ENCODE measurements at regions not wholly inside any gene's neighbourhood (a gene's known extent, or its start where the extent isn't known, plus 50 kb on each side); places are given as distances from the start of the nearest gene placed in this dataset.

- ChIA-PET POLR2A (ENCODE audit: partially characterized antibody) (no interaction called here), CTCF (ENCODE audit: partially characterized antibody) (no interaction called here)
- intact Hi-C loops (cut with micrococcal nuclease), result no loop called here
- H3K9me3 ChIP-seq (ENCODE audit: control insufficient read depth in 1 of 2, low read length in 2 of 2), result no peaks in the 10 kb centered on the region
- no peaks in the 10 kb centered on the region for H3K36me3 Mint-ChIP-seq
- H3K27ac Mint-ChIP-seq, result no peak overlapping the region
- peaks cover 0 to 4% (median 0%) of the 10 kb centered on the region in 8 donors for H3K9me3 Mint-ChIP-seq
- no peaks in the 10 kb centered on the region for H3K36me3 ChIP-seq (ENCODE audit: insufficient read depth, low read length)
- no peak overlapping the region for H3K4me3 Mint-ChIP-seq
- H3K4me1 ChIP-seq (ENCODE audit: insufficient read depth, low read length), result no peaks in the 10 kb centered on the region
- H3K27me3 ChIP-seq (ENCODE audit: insufficient read depth, low read length), result no peaks in the 10 kb centered on the region
- no peak overlapping the region for H3K27ac ChIP-seq (ENCODE audit: low read depth, low read length)
- H3K27me3 Mint-ChIP-seq, result peaks cover 8 to 17% of the 10 kb centered on the region in 2 donors
- no peak for DNase-seq
- H3K4me1 Mint-ChIP-seq, result no peaks in the 10 kb centered on the region
- H3K4me3 ChIP-seq (ENCODE audit: low read length in 2 of 2), result no peak overlapping the region
Observed at GRCh38 chr9:88786291-88787079, 204.8 kb upstream of the S1PR3 start.

DNA sequence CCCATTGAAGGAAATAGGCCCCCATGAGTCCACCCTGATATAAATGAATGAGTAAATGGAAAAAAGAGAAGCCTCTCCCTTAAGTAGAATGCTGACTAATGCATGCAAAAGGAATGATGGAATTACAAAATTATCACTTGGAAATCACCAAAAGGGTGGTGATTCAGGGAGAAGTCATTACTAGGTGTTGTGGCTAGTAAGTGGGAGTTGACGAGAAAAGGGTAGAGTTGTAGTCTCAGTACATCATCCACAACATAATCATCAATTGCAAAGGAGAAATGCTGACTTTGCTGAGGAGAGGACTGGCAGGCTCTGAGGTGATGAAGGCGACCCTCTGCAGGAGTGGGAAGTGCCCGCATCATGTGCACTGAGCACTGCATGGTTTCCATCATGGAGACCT is 201.5 kb upstream of the S1PR3 start:
- ChIA-PET CTCF (ENCODE audit: partially characterized antibody) (no interaction called here), POLR2A (ENCODE audit: partially characterized antibody) (no interaction called here)
- H3K4me1 Mint-ChIP-seq, result no peaks in the 10 kb centered on the region
- no peak overlapping the region for H3K4me3 Mint-ChIP-seq
- intact Hi-C loops (cut with micrococcal nuclease), result no loop called here
- H3K9me3 ChIP-seq (ENCODE audit: control insufficient read depth in 1 of 2, low read length in 2 of 2), result no peaks in the 10 kb centered on the region
- no peaks in the 10 kb centered on the region for H3K36me3 Mint-ChIP-seq
- no peaks in the 10 kb centered on the region for H3K4me1 ChIP-seq (ENCODE audit: insufficient read depth, low read length)
- peaks cover 6 to 11% of the 10 kb centered on the region in 2 donors for H3K27me3 Mint-ChIP-seq
- H3K4me3 ChIP-seq (ENCODE audit: low read length in 2 of 2), result no peak overlapping the region
- no peaks in the 10 kb centered on the region for H3K36me3 ChIP-seq (ENCODE audit: insufficient read depth, low read length)
- H3K9me3 Mint-ChIP-seq, result peaks cover 0 to 4% (median 0%) of the 10 kb centered on the region in 8 donors
- DNase-seq, result no peak
- no peak overlapping the region for H3K27ac Mint-ChIP-seq
- H3K27ac ChIP-seq (ENCODE audit: low read depth, low read length), result no peak overlapping the region
- H3K27me3 ChIP-seq (ENCODE audit: insufficient read depth, low read length), result no peaks in the 10 kb centered on the region

- Mint-ChIP-seq H3K4me1 (peaks cover 0 to 2% (median 0%) of the 10 kb centered on the region in 4 donors), H3K36me3 (no peaks in the 10 kb centered on the region), H3K27ac (no peak overlapping the region), H3K27me3 (peaks cover 2 to 10% of the 10 kb centered on the region in 2 donors), H3K9me3 (peaks cover 0 to 4% (median 1%) of the 10 kb centered on the region in 8 donors), H3K4me3 (no peak overlapping the region)
- H3K9me3 ChIP-seq (ENCODE audit: control insufficient read depth in 1 of 2, low read length in 2 of 2), result no peaks in the 10 kb centered on the region
- H3K36me3 ChIP-seq (ENCODE audit: insufficient read depth, low read length), result no peaks in the 10 kb centered on the region
- ChIA-PET POLR2A (ENCODE audit: partially characterized antibody) (no interaction called here), CTCF (ENCODE audit: partially characterized antibody) (no interaction called here)
- H3K4me1 ChIP-seq (ENCODE audit: insufficient read depth, low read length), result no peaks in the 10 kb centered on the region
- H3K27ac ChIP-seq (ENCODE audit: low read depth, low read length), result no peak overlapping the region
- no peak overlapping the region for H3K4me3 ChIP-seq (ENCODE audit: low read length in 2 of 2)
- no peak for DNase-seq
- intact Hi-C loops (cut with micrococcal nuclease), result no loop called here
- H3K27me3 ChIP-seq (ENCODE audit: insufficient read depth, low read length), result no peaks in the 10 kb centered on the region
Observed at GRCh38 chr9:88791105-88791805, 200.0 kb upstream of the S1PR3 start.

DNA sequence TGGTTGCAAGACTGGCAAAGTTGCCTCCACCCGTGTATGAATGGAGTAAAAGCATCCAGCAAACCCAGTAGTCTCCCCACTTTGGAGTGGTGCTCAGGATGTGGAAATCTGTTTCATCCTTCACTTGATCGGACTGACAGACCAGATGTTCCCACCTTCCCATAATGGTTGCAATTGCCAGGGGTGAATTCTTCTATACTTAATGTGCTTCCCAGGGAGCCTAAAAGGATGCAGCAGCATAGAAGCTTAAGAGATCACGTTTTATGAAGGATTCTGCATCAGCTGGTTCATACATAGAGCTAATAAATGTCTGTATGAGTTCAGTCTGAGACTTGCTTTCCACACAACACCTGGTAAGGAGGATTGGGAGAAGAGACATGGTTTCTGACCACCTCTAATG is 198.8 kb upstream of the S1PR3 start:
- Histone ChIP-seq H3K9me3 (ENCODE audit: control insufficient read depth in 1 of 2, low read length in 2 of 2) (no peaks in the 10 kb centered on the region), H3K27ac (ENCODE audit: low read depth, low read length) (no peak overlapping the region), H3K4me3 (ENCODE audit: low read length in 2 of 2) (no peak overlapping the region), H3K4me1 (ENCODE audit: insufficient read depth, low read length) (no peaks in the 10 kb centered on the region), H3K27me3 (ENCODE audit: insufficient read depth, low read length) (no peaks in the 10 kb centered on the region), H3K36me3 (ENCODE audit: insufficient read depth, low read length) (no peaks in the 10 kb centered on the region)
- H3K27me3 Mint-ChIP-seq, result peaks cover 2 to 11% of the 10 kb centered on the region in 2 donors
- H3K36me3 Mint-ChIP-seq, result no peaks in the 10 kb centered on the region
- H3K9me3 Mint-ChIP-seq, result peaks cover 0 to 5% (median 2%) of the 10 kb centered on the region in 8 donors
- H3K27ac Mint-ChIP-seq, result no peak overlapping the region
- peaks cover 0 to 2% (median 0%) of the 10 kb centered on the region in 4 donors for H3K4me1 Mint-ChIP-seq
- ChIA-PET POLR2A (ENCODE audit: partially characterized antibody) (no interaction called here), CTCF (ENCODE audit: partially characterized antibody) (no interaction called here)
- intact Hi-C loops (cut with micrococcal nuclease), result no loop called here
- no peak for DNase-seq
- H3K4me3 Mint-ChIP-seq, result no peak overlapping the region

- H3K4me3 Mint-ChIP-seq, result no peak overlapping the region
- no peaks in the 10 kb centered on the region for H3K4me1 ChIP-seq (ENCODE audit: insufficient read depth, low read length)
- H3K4me1 Mint-ChIP-seq, result peaks cover 0 to 2% (median 0%) of the 10 kb centered on the region in 4 donors
- no peaks in the 10 kb centered on the region for H3K36me3 ChIP-seq (ENCODE audit: insufficient read depth, low read length)
- peaks cover 0 to 5% (median 1%) of the 10 kb centered on the region in 8 donors for H3K9me3 Mint-ChIP-seq
- H3K27me3 ChIP-seq (ENCODE audit: insufficient read depth, low read length), result no peaks in the 10 kb centered on the region
- H3K9me3 ChIP-seq (ENCODE audit: control insufficient read depth in 1 of 2, low read length in 2 of 2), result no peaks in the 10 kb centered on the region
- no peaks in the 10 kb centered on the region for H3K36me3 Mint-ChIP-seq
- CTCF ChIA-PET (ENCODE audit: partially characterized antibody), result no interaction called here
- H3K27ac ChIP-seq (ENCODE audit: low read depth, low read length), result no peak overlapping the region
- POLR2A ChIA-PET (ENCODE audit: partially characterized antibody), result no interaction called here
- no peak for DNase-seq
- peaks cover 0 to 4% of the 10 kb centered on the region in 2 donors for H3K27me3 Mint-ChIP-seq
- intact Hi-C loops (cut with micrococcal nuclease), result no loop called here
- H3K4me3 ChIP-seq (ENCODE audit: low read length in 2 of 2), result no peak overlapping the region
- H3K27ac Mint-ChIP-seq, result no peak overlapping the region
Observed at GRCh38 chr9:88794100-88794499, 197.2 kb upstream of the S1PR3 start.

GRCh38 chr9:88796947-88797346 is 194.3 kb upstream of the S1PR3 start:
- H3K27me3 ChIP-seq (ENCODE audit: insufficient read depth, low read length), result no peaks in the 10 kb centered on the region
- ChIA-PET CTCF (ENCODE audit: partially characterized antibody) (no interaction called here), POLR2A (ENCODE audit: partially characterized antibody) (no interaction called here)
- intact Hi-C loops (cut with micrococcal nuclease), result no loop called here
- H3K9me3 ChIP-seq (ENCODE audit: control insufficient read depth in 1 of 2, low read length in 2 of 2), result no peaks in the 10 kb centered on the region
- H3K27ac Mint-ChIP-seq, result no peak overlapping the region
- DNase-seq, result no peak
- no peak overlapping the region for H3K27ac ChIP-seq (ENCODE audit: low read depth, low read length)
- peaks cover 0 to 2% (median 0%) of the 10 kb centered on the region in 4 donors for H3K4me1 Mint-ChIP-seq
- peaks cover 0 to 9% of the 10 kb centered on the region in 2 donors for H3K27me3 Mint-ChIP-seq
- no peak overlapping the region for H3K4me3 Mint-ChIP-seq
- H3K36me3 Mint-ChIP-seq, result no peaks in the 10 kb centered on the region
- peaks cover 0 to 5% (median 1%) of the 10 kb centered on the region in 8 donors for H3K9me3 Mint-ChIP-seq
- no peak overlapping the region for H3K4me3 ChIP-seq (ENCODE audit: low read length in 2 of 2)
- H3K4me1 ChIP-seq (ENCODE audit: insufficient read depth, low read length), result no peaks in the 10 kb centered on the region
- no peaks in the 10 kb centered on the region for H3K36me3 ChIP-seq (ENCODE audit: insufficient read depth, low read length)

DNA sequence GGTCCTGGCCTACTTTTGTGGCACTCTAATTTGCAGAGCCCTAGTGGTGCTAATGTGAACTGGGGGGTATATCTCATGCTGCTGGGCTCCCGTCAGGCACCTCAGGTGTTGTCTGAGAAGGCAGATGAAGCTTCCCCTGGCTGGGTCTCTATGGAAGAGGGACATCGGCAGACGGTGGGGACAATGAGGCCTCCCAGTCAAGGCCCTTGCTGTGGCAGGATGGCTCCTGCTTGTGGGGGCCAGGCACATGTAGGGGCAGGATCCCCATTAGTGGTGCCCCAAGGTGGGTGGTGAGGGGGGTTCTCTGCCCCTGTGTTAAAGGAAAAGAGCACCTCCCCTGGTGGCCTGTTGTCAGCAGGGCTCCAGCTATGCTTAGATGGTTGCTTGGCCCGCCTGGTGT is 192.8 kb upstream of the S1PR3 start:
- POLR2A ChIA-PET (ENCODE audit: partially characterized antibody), result no interaction called here
- Mint-ChIP-seq H3K9me3 (peaks cover 0 to 5% (median 1%) of the 10 kb centered on the region in 8 donors), H3K27me3 (peaks cover 2 to 20% of the 10 kb centered on the region in 2 donors), H3K4me3 (no peak overlapping the region), H3K4me1 (peaks cover 0 to 2% (median 0%) of the 10 kb centered on the region in 4 donors), H3K36me3 (no peaks in the 10 kb centered on the region), H3K27ac (no peak overlapping the region)
- DNase-seq, result no peak
- Histone ChIP-seq H3K27ac (ENCODE audit: low read depth, low read length) (no peak overlapping the region), H3K36me3 (ENCODE audit: insufficient read depth, low read length) (no peaks in the 10 kb centered on the region), H3K4me1 (ENCODE audit: insufficient read depth, low read length) (no peaks in the 10 kb centered on the region), H3K9me3 (ENCODE audit: control insufficient read depth in 1 of 2, low read length in 2 of 2) (no peaks in the 10 kb centered on the region), H3K4me3 (ENCODE audit: low read length in 2 of 2) (no peak overlapping the region), H3K27me3 (ENCODE audit: insufficient read depth, low read length) (no peaks in the 10 kb centered on the region)
- CTCF ChIA-PET (ENCODE audit: partially characterized antibody), result no interaction called here
- intact Hi-C loops (cut with micrococcal nuclease), result no loop called here
